ENCODE measurements at regions not wholly inside any gene's neighbourhood (a gene's known extent, or its start where the extent isn't known, plus 50 kb on each side); places are given as distances from the start of the nearest gene placed in this dataset.

GRCh38 chr10:24009115-24009514, 199.8 kb upstream of the KIAA1217 start:
- Histone ChIP-seq H3K4me1 (peaks cover 12% of the 10 kb centered on the region), H3K36me3 (no peaks in the 10 kb centered on the region), H3K9me3 (no peaks in the 10 kb centered on the region), H3K9ac (no peak overlapping the region), H3K27me3 (no peaks in the 10 kb centered on the region), H3K4me2 (peak overlapping the region; percentile 55), H3K27ac (no peak overlapping the region), H4K20me1 (no peaks in the 10 kb centered on the region), H3K4me3 (no peak overlapping the region)
- no peak for TF ChIP-seq Cebpa-rat (IDR thresholded peaks at IDR 0.05)

- Histone ChIP-seq H3K4me2 (no peak overlapping the region), H4K20me1 (no peaks in the 10 kb centered on the region), H3K4me1 (peaks cover 12% of the 10 kb centered on the region), H3K27me3 (no peaks in the 10 kb centered on the region), H3K36me3 (no peaks in the 10 kb centered on the region), H3K9ac (no peak overlapping the region), H3K4me3 (no peak overlapping the region), H3K27ac (no peak overlapping the region), H3K9me3 (no peaks in the 10 kb centered on the region)
- no peak for TF ChIP-seq Cebpa-rat (IDR thresholded peaks at IDR 0.05)
Observed at GRCh38 chr10:24009736-24010135, 199.2 kb upstream of the KIAA1217 start.

DNA sequence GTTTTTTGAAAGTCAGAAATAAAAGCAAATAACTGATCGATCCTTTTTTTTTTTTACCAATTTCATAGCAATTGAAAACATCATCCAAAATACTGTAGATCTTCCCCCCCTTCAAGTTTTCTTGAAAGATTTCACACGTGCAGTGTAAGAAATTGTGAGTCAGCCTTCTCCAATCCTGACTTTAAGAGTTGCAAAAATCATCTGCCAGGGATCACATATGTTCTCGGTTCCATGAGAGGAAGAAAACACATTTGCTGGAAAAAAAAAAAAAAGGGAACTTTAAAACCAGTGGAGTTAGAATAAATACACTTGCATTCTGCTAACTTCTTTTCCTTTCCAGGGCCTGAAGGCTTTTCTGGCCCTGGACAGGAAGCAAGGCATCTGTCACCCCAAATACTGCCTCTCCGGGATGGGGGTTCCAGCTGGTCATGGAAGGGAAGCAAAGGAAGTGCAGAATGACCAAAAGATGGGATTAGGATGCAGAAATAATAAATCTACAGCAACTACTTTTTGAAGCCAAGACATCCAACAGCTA, 198.4 kb upstream of the KIAA1217 start:
- TF ChIP-seq Cebpa-rat (IDR thresholded peaks at IDR 0.05): no peak
- no peaks in the 10 kb centered on the region for H3K27me3 ChIP-seq

DNA sequence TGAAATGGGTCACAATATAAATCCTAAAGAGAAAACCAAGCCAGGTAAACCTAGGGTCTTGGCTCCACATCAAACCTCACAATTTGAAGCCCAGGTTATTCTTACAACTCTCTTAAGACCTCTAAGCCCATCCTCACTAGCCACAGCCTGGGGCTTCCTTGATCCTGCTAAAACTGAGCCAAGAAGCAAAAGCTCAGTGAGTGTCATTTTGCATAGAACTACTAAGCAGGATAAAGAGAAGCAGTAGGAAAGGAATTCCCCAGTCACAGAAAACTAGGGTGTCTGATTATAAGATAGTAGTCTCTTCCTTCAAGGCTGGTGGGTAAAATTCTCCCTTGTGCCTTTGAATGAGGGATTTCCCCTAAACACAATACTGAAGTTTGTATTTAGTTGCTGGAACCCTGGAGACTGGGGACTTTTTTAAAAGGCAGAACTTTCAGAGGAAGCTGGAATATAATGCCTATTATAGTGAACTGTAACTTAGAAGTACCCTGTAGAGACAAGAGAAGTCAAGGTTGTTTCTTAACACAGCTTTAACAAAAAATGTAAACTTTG, 196.6 kb upstream of the KIAA1217 start:
- Histone ChIP-seq H3K4me3 (no peak overlapping the region), H3K36me3 (no peaks in the 10 kb centered on the region), H3K4me1 (peaks cover 12% of the 10 kb centered on the region), H3K27me3 (no peaks in the 10 kb centered on the region), H3K4me2 (no peak overlapping the region), H3K9me3 (no peaks in the 10 kb centered on the region), H3K9ac (no peak overlapping the region), H4K20me1 (no peaks in the 10 kb centered on the region), H3K27ac (no peak overlapping the region)
- TF ChIP-seq Cebpa-rat (IDR thresholded peaks at IDR 0.05): no peak

More for the DNA sequence above, 198.4 kb upstream of the KIAA1217 start:
- no peaks in the 10 kb centered on the region for H4K20me1 ChIP-seq
- no peak overlapping the region for H3K4me2 ChIP-seq
- H3K4me3 ChIP-seq: no peak overlapping the region
- no peaks in the 10 kb centered on the region for H3K9me3 ChIP-seq
- H3K27ac ChIP-seq: no peak overlapping the region
- H3K4me1 ChIP-seq: peaks cover 12% of the 10 kb centered on the region
- no peak overlapping the region for H3K9ac ChIP-seq
- H3K36me3 ChIP-seq: no peaks in the 10 kb centered on the region

DNA sequence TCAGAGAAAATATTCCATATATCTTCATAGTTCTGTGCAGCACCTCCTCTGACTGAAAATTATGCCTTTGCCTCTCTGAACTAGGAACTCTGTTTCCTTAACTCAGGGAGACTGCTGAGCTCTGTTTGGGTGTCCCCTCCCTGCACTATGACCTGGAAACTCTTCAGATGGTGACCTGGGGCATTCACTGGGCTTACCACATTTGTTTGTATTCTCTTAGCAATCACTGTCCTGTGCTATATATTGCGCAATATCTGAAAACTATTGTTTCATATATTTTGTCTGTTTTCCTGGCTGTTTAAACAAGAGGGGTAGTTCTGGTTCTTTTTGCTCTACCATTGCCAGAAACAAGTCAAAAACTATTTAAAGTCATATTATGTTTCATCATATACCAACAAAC, 181.8 kb upstream of the KIAA1217 start:
- no peak overlapping the region for H3K4me2 ChIP-seq
- TF ChIP-seq Cebpa-rat (IDR thresholded peaks at IDR 0.05): peak; percentile 99
- no peaks in the 10 kb centered on the region for H3K27me3 ChIP-seq
- H3K9me3 ChIP-seq: no peaks in the 10 kb centered on the region
- no peak overlapping the region for H3K27ac ChIP-seq
- H3K36me3 ChIP-seq: no peaks in the 10 kb centered on the region
- no peak overlapping the region for H3K4me3 ChIP-seq
- H3K9ac ChIP-seq: no peak overlapping the region
- no peaks in the 10 kb centered on the region for H4K20me1 ChIP-seq
- H3K4me1 ChIP-seq: no peaks in the 10 kb centered on the region

- Histone ChIP-seq H3K9me3 (no peaks in the 10 kb centered on the region), H3K27ac (no peak overlapping the region), H3K4me3 (no peak overlapping the region), H3K27me3 (no peaks in the 10 kb centered on the region), H3K4me1 (no peaks in the 10 kb centered on the region), H4K20me1 (no peaks in the 10 kb centered on the region), H3K4me2 (no peak overlapping the region), H3K9ac (no peak overlapping the region), H3K36me3 (no peaks in the 10 kb centered on the region)
- no peak for TF ChIP-seq Cebpa-rat (IDR thresholded peaks at IDR 0.05)
Observed at GRCh38 chr10:24034571-24034970, 174.4 kb upstream of the KIAA1217 start.

DNA sequence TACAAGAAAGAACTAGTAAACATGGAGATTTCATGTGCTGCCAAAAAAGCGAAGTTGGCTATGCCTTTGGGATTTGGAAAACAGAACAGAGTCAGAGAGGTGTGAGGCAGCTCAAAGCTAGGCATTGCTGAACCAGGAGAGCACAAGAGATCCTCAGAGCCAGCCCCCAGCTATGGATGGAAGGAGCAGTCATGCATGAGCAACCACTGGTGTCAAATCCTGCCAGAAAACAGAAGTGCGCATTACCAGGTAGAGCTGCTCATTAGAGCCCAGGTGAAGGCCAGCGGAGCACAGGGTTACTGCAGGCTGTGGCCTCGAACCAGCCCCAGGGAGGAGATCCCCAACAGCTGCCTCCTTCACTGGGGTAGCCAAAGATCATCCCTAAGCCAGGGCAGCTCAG, 173.2 kb upstream of the KIAA1217 start:
- H3K27me3 ChIP-seq: no peaks in the 10 kb centered on the region
- no peak overlapping the region for H3K4me3 ChIP-seq
- H3K27ac ChIP-seq: no peak overlapping the region
- H4K20me1 ChIP-seq: no peaks in the 10 kb centered on the region
- H3K9me3 ChIP-seq: no peaks in the 10 kb centered on the region
- no peak overlapping the region for H3K4me2 ChIP-seq
- H3K9ac ChIP-seq: no peak overlapping the region
- H3K36me3 ChIP-seq: no peaks in the 10 kb centered on the region
- no peak for TF ChIP-seq Cebpa-rat (IDR thresholded peaks at IDR 0.05)
- peaks cover under 1% of the 10 kb centered on the region; the same call in 1 of the 2 replicates for H3K4me1 ChIP-seq

GRCh38 chr10:24039315-24039714, 169.6 kb upstream of the KIAA1217 start:
- Histone ChIP-seq H3K4me3 (no peak overlapping the region), H3K27me3 (no peaks in the 10 kb centered on the region), H3K36me3 (no peaks in the 10 kb centered on the region), H3K4me1 (peaks cover 5% of the 10 kb centered on the region; the same call in 1 of the 2 replicates), H3K4me2 (no peak overlapping the region), H3K27ac (no peak overlapping the region), H3K9ac (no peak overlapping the region), H3K9me3 (no peaks in the 10 kb centered on the region), H4K20me1 (no peaks in the 10 kb centered on the region)
- no peak for TF ChIP-seq Cebpa-rat (IDR thresholded peaks at IDR 0.05)

DNA sequence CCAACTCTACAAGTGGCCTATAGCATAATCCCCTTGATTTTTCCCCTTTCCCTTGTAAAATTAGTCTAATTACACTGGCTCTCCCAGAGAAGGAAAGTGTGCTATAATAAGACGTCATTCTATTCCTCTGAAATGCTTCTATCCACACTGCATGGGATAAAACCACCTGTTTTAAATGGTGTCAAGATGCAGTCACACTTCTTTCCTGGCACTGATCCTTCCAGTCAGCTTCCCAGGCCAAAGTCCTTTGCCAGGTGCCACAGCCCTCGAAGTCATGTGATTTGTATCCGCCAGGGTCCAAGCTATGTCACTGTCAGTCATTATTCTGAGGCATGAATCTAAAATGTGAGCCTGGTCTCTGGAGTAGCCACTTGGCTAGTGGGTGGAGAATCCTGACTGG, 169.0 kb upstream of the KIAA1217 start:
- Histone ChIP-seq H3K4me1 (peaks cover 5% of the 10 kb centered on the region; the same call in 1 of the 2 replicates), H3K27me3 (no peaks in the 10 kb centered on the region), H4K20me1 (no peaks in the 10 kb centered on the region), H3K9me3 (no peaks in the 10 kb centered on the region), H3K27ac (no peak overlapping the region), H3K4me2 (no peak overlapping the region), H3K4me3 (no peak overlapping the region), H3K36me3 (no peaks in the 10 kb centered on the region), H3K9ac (no peak overlapping the region)
- TF ChIP-seq Cebpa-rat (IDR thresholded peaks at IDR 0.05): no peak

DNA sequence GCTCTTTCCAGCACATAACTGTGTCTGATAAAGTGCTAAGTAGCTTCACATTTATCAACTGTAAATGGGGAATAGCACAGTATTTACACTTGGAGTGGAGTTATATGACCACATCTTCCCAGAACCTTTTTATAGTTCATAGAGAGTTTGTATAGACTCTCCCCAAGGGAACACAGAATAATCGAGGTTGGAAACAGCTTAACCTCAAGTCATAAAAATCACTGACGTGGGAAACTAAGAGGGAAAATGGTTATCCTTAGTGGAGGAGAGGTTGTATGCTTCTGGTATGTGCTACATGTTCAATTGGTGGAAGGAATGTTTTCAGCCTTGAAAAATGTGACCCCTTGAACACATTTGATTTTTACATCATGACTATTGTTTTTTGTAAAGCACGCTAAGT, 167.9 kb upstream of the KIAA1217 start:
- H3K27me3 ChIP-seq: no peaks in the 10 kb centered on the region
- no peak overlapping the region for H3K4me2 ChIP-seq
- H4K20me1 ChIP-seq: no peaks in the 10 kb centered on the region
- H3K9me3 ChIP-seq: no peaks in the 10 kb centered on the region
- TF ChIP-seq Cebpa-rat (IDR thresholded peaks at IDR 0.05): no peak
- H3K9ac ChIP-seq: no peak overlapping the region
- H3K27ac ChIP-seq: no peak overlapping the region
- H3K36me3 ChIP-seq: no peaks in the 10 kb centered on the region
- peaks cover 5% of the 10 kb centered on the region; the same call in 1 of the 2 replicates for H3K4me1 ChIP-seq
- no peak overlapping the region for H3K4me3 ChIP-seq

- TF ChIP-seq Cebpa-rat (IDR thresholded peaks at IDR 0.05): no peak
- H3K27me3 ChIP-seq: no peaks in the 10 kb centered on the region
- H3K4me3 ChIP-seq: no peak overlapping the region
Observed at GRCh38 chr10:24041834-24042233, 167.1 kb upstream of the KIAA1217 start.

More at GRCh38 chr10:24041834-24042233, 167.1 kb upstream of the KIAA1217 start:
- Histone ChIP-seq H3K27ac (no peak overlapping the region), H3K36me3 (no peaks in the 10 kb centered on the region), H4K20me1 (no peaks in the 10 kb centered on the region), H3K9me3 (no peaks in the 10 kb centered on the region), H3K9ac (no peak overlapping the region), H3K4me1 (peaks cover 11% of the 10 kb centered on the region; the same call in 1 of the 2 replicates), H3K4me2 (no peak overlapping the region)
